ENCODE measurements at regions not wholly inside any gene's neighbourhood (a gene's known extent, or its start where the extent isn't known, plus 50 kb on each side); places are given as distances from the start of the nearest gene placed in this dataset.
"Not testable (repeated sequence)": the region's sequence is repeated elsewhere in the genome, so short reads cannot be mapped to it uniquely, and the experiment has no call there.

GRCh38 chr6:142015463-142015862 lies 117.3 kb upstream of the GJE1 start:
- TF ChIP-seq CTCF (IDR thresholded peaks at IDR 0.05 in 4 of 5, conservative IDR thresholded peaks at IDR 0.05 in 1 of 5); POLR2A (IDR thresholded peaks at IDR 0.05): not testable (repeated sequence)
